ENCODE measurements at regions not wholly inside any gene's neighbourhood (a gene's known extent, or its start where the extent isn't known, plus 50 kb on each side); places are given as distances from the start of the nearest gene placed in this dataset.

- Histone ChIP-seq H3K36me3 (ENCODE audit: low read depth) (no peaks in the 10 kb centered on the region), H3K27me3 (ENCODE audit: insufficient read depth, poor library complexity, severe bottlenecking) (peaks cover 2% of the 10 kb centered on the region), H3K4me3 (ENCODE audit: severe bottlenecking) (no peak overlapping the region), H3K27ac (ENCODE audit: poor library complexity, severe bottlenecking) (no peak overlapping the region), H3K9me3 (ENCODE audit: severe bottlenecking) (no peaks in the 10 kb centered on the region), H3K4me1 (ENCODE audit: insufficient read depth, poor library complexity, severe bottlenecking) (no peaks in the 10 kb centered on the region)
- ATAC-seq (ENCODE audit: low read depth): no peak
- DNase-seq (ENCODE audit: low spot score): no peak
- no peak for TF ChIP-seq CTCF (IDR thresholded peaks at IDR 0.05; ENCODE audit: poor library complexity, severe bottlenecking)
These were observed 252.4 kb downstream of the GRB14 start for GRCh38 chr2:164368896-164369295.

DNA sequence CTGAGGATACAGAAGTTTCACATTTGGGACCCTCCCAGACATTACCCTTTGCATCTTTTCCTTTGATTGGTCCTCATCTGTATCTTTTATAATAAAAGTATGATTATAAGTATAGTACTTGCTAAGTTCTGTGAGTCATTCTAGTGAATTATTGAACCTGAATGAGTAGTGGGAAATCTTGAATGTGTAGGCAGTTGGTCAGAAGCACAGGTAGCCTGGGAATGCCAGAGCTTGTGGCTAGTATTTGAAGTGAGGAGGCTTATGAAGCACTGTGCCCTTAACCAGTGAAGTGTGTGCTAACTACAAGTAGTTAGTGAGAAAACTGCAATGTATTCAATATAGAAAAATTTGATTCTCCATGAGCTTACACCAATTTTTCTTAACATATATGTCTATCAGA is 257.6 kb downstream of the GRB14 start:
- ATAC-seq (ENCODE audit: low read depth) (no peak), DNase-seq (ENCODE audit: low spot score) (no peak)
- H3K4me3 ChIP-seq (ENCODE audit: severe bottlenecking): no peak overlapping the region
- no peaks in the 10 kb centered on the region for H3K9me3 ChIP-seq (ENCODE audit: severe bottlenecking)
- peaks cover 7% of the 10 kb centered on the region for H3K27me3 ChIP-seq (ENCODE audit: insufficient read depth, poor library complexity, severe bottlenecking)
- no peaks in the 10 kb centered on the region for H3K4me1 ChIP-seq (ENCODE audit: insufficient read depth, poor library complexity, severe bottlenecking)
- H3K36me3 ChIP-seq (ENCODE audit: low read depth): no peaks in the 10 kb centered on the region
- H3K27ac ChIP-seq (ENCODE audit: poor library complexity, severe bottlenecking): no peak overlapping the region
- TF ChIP-seq CTCF (IDR thresholded peaks at IDR 0.05; ENCODE audit: poor library complexity, severe bottlenecking): no peak

- no peak overlapping the region for H3K27ac ChIP-seq (ENCODE audit: poor library complexity, severe bottlenecking)
- no peak for TF ChIP-seq CTCF (IDR thresholded peaks at IDR 0.05; ENCODE audit: poor library complexity, severe bottlenecking)
- no peaks in the 10 kb centered on the region for H3K27me3 ChIP-seq (ENCODE audit: insufficient read depth, poor library complexity, severe bottlenecking)
- no peak for ATAC-seq (ENCODE audit: low read depth)
- H3K4me3 ChIP-seq (ENCODE audit: severe bottlenecking): no peak overlapping the region
- DNase-seq (ENCODE audit: low spot score): no peak
- H3K4me1 ChIP-seq (ENCODE audit: insufficient read depth, poor library complexity, severe bottlenecking): no peaks in the 10 kb centered on the region
- H3K36me3 ChIP-seq (ENCODE audit: low read depth): no peaks in the 10 kb centered on the region
- no peaks in the 10 kb centered on the region for H3K9me3 ChIP-seq (ENCODE audit: severe bottlenecking)
These were observed 269.7 kb downstream of the GRB14 start for GRCh38 chr2:164351536-164351935.

- no peak overlapping the region for H3K4me3 ChIP-seq (ENCODE audit: severe bottlenecking)
- no peaks in the 10 kb centered on the region for H3K4me1 ChIP-seq (ENCODE audit: insufficient read depth, poor library complexity, severe bottlenecking)
- TF ChIP-seq CTCF (IDR thresholded peaks at IDR 0.05; ENCODE audit: poor library complexity, severe bottlenecking): no peak
- ATAC-seq (ENCODE audit: low read depth) (no peak), DNase-seq (ENCODE audit: low spot score) (no peak)
- H3K27me3 ChIP-seq (ENCODE audit: insufficient read depth, poor library complexity, severe bottlenecking): no peaks in the 10 kb centered on the region
- H3K27ac ChIP-seq (ENCODE audit: poor library complexity, severe bottlenecking): no peak overlapping the region
- H3K36me3 ChIP-seq (ENCODE audit: low read depth): no peaks in the 10 kb centered on the region
- no peaks in the 10 kb centered on the region for H3K9me3 ChIP-seq (ENCODE audit: severe bottlenecking)
These were observed 285.3 kb downstream of the GRB14 start for GRCh38 chr2:164335947-164336346.

DNA sequence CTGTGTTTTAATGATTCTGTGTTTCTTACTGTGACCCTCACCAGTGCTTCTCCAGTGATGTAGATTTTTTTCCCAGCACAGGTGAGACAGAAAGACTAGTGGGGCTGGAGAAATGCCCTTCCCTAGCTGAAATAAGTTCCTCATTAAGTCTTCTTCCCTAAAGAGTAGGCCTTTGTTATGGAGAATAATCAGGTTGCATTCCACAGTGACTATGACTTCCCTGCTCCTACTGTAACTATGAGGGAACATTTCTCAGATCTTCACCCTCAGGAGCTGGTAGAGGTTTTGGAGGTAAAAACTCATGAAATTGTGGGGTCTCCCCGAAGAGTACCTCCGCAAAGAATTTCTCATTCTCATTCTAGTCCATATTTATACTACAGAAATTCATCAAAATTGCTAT is 286.2 kb downstream of the GRB14 start:
- Histone ChIP-seq H3K27me3 (ENCODE audit: insufficient read depth, poor library complexity, severe bottlenecking) (no peaks in the 10 kb centered on the region), H3K36me3 (ENCODE audit: low read depth) (no peaks in the 10 kb centered on the region), H3K9me3 (ENCODE audit: severe bottlenecking) (no peaks in the 10 kb centered on the region), H3K4me3 (ENCODE audit: severe bottlenecking) (no peak overlapping the region), H3K4me1 (ENCODE audit: insufficient read depth, poor library complexity, severe bottlenecking) (no peaks in the 10 kb centered on the region), H3K27ac (ENCODE audit: poor library complexity, severe bottlenecking) (no peak overlapping the region)
- no peak for DNase-seq (ENCODE audit: low spot score)
- TF ChIP-seq CTCF (IDR thresholded peaks at IDR 0.05; ENCODE audit: poor library complexity, severe bottlenecking): no peak
- no peak for ATAC-seq (ENCODE audit: low read depth)
